Spleen (tissue), 11 donors: ENCODE measurements at regions not wholly inside any gene's neighbourhood (a gene's known extent, or its start where the extent isn't known, plus 50 kb on each side); places are given as distances from the start of the nearest gene placed in this dataset.
"Not testable (repeated sequence)": the region's sequence is repeated elsewhere in the genome, so short reads cannot be mapped to it uniquely, and the experiment has no call there.

Experiments used
- DNase-seq: peaks from one replicate; pipeline ENCODE4 v3.0.0-alpha.2; 2020
- H3K27ac ChIP-seq, 8 donors: fragments of 200-600 bp; sonication (generic) in 7 of 8; 1 replicate in 4 of 8; 2 replicates in 4 of 8; pipeline versions ENCODE4 v1.5.0 to v1.8.0; 2016 to 2021; ENCODE audit warnings: inconsistent platforms in 4 of 8, mild to moderate bottlenecking in 4 of 8, moderate library complexity in 1 of 8
- H3K27me3 ChIP-seq, 7 donors: fragments of 200-600 bp; sonication (generic) in 6 of 7; replicated peaks in 1 of 7; 1 replicate in 4 of 7; 2 replicates in 3 of 7; pipeline versions ENCODE4 v1.5.0 to v1.8.0; 2016 to 2021; ENCODE audit warnings: inconsistent platforms in 3 of 7, mild to moderate bottlenecking in 1 of 7
- H3K36me3 ChIP-seq, 6 donors: fragments of 200-600 bp; sonication (generic) in 5 of 6; 1 replicate in 4 of 6; 2 replicates in 2 of 6; pipeline versions ENCODE4 v1.5.0 to v1.8.0; 2016 to 2021; ENCODE audit warnings: inconsistent platforms in 2 of 6
- H3K4me1 ChIP-seq, 6 donors: fragments of 200-600 bp; sonication (generic) in 5 of 6; 1 replicate in 3 of 6; 2 replicates in 3 of 6; pipeline versions ENCODE4 v1.5.0 to v1.8.0; 2016 to 2021; ENCODE audit warnings: inconsistent platforms in 3 of 6
- H3K4me3 ChIP-seq, 8 donors: fragments of 200-600 bp; sonication (generic) in 7 of 8; 1 replicate in 4 of 8; 2 replicates in 4 of 8; pipeline versions ENCODE4 v1.5.0 to v1.8.0; 2016 to 2021; ENCODE audit warnings: inconsistent platforms in 4 of 8, mild to moderate bottlenecking in 4 of 8, moderate library complexity in 2 of 8
- H3K9me3 ChIP-seq, 8 donors: fragments of 200-600 bp; sonication (generic) in 7 of 8; 1 replicate in 4 of 8; 2 replicates in 4 of 8; pipeline versions ENCODE4 v1.5.0 to v1.8.0; 2016 to 2021; ENCODE audit warnings: inconsistent platforms in 4 of 8
- CTCF ChIP-seq, 11 experiments: fragments of 200-600 bp in 7 of 11; fragments of 450-650 bp in 4 of 11; sonication (generic) in 4 of 11; IDR thresholded peaks in 8 of 11; conservative IDR thresholded peaks in 3 of 11; 1 replicate in 7 of 11; 2 replicates in 4 of 11; pipeline versions ENCODE4 v1.4.0 to v1.8.0; 2016 to 2021; ENCODE audit warnings: antibody characterized with exemption in 11 of 11, inconsistent platforms in 4 of 11, mild to moderate bottlenecking in 1 of 11
- POLR2A ChIP-seq, 3 donors: fragments of 450-650 bp; IDR thresholded peaks; one replicate each; pipeline ENCODE4 v1.5.1; 2017; ENCODE audit warnings: antibody characterized with exemption in 3 of 3, mild to moderate bottlenecking in 1 of 3
- POLR2AphosphoS5 ChIP-seq, 3 donors: sonication (generic); formaldehyde crosslinking; IDR thresholded peaks; one replicate each; pipeline ENCODE4 v1.5.1; 2017; ENCODE audit warnings: antibody characterized with exemption in 3 of 3
- WGBS, 5 donors: extraction: QIAGEN DNeasy Blood & Tissue Kit in 3 of 5; methylation state at CpG; one replicate each; pipeline versions ENCODE4 v1.1.5 to v1.1.7; 2013 to 2018; 5-methylcytosine and 5-hydroxymethylcytosine counted together
- intact Hi-C: fragments of 100-400 bp; cut with DNase I; formaldehyde crosslinking; loops from one replicate; pipeline ENCODE4 v1.15.0; 2023; ENCODE audit warnings: low total_unique reads
- donor health status: healthy with polysubstance abuse.
- donor health status: DM: no; HTN: no; CAD: no; lungs with moderate emphysema.
- donor health status: DM: no; HTN: no; CAD: no.
- donor health status: Bipolar disorder and iron deficiency.
- donor health status: healthy.
- donor health status: DM: no; HTN: no; CAD: no.
- donor health status: DM: yes; HTN: yes; CAD: no.

- no peak for TF ChIP-seq POLR2AphosphoS5 (IDR thresholded peaks at IDR 0.05)
- TF ChIP-seq CTCF (IDR thresholded peaks at IDR 0.05 in 8 of 11, conservative IDR thresholded peaks at IDR 0.05 in 3 of 11) = no peak
- no peak for TF ChIP-seq POLR2A (IDR thresholded peaks at IDR 0.05)
- no peak for DNase-seq
- Histone ChIP-seq H3K27ac (no peak overlapping the region), H3K9me3 (peaks cover 0 to 12% (median under 1%) of the 10 kb centered on the region in 8 donors), H3K4me3 (no peak overlapping the region), H3K4me1 (no peaks in the 10 kb centered on the region), H3K36me3 (no peaks in the 10 kb centered on the region), H3K27me3 (no peaks in the 10 kb centered on the region)
- intact Hi-C loops = no loop called here
- 64 to 93% (median 67%) methylated on average over 1 of the region's 1 CpG for WGBS, 5 donors
Observed at GRCh38 chr1:78743626-78744025, 94.0 kb downstream of the IFI44 start.

- Histone ChIP-seq H3K27me3 (no peaks in the 10 kb centered on the region), H3K4me1 (no peaks in the 10 kb centered on the region), H3K9me3 (no peaks in the 10 kb centered on the region), H3K4me3 (no peak overlapping the region), H3K36me3 (no peaks in the 10 kb centered on the region), H3K27ac (no peak overlapping the region)
- TF ChIP-seq POLR2AphosphoS5 (IDR thresholded peaks at IDR 0.05) (no peak), POLR2A (IDR thresholded peaks at IDR 0.05) (no peak), CTCF (IDR thresholded peaks at IDR 0.05 in 8 of 11, conservative IDR thresholded peaks at IDR 0.05 in 3 of 11) (no peak)
- intact Hi-C loops = no loop called here
- DNase-seq = no peak
Observed at GRCh38 chr1:78745111-78745510, 95.5 kb downstream of the IFI44 start.

- H3K4me1 ChIP-seq, H3K4me3 ChIP-seq, H3K27me3 ChIP-seq, H3K36me3 ChIP-seq, DNase-seq, intact Hi-C loops, H3K27ac ChIP-seq: not testable (repeated sequence)
- H3K9me3 ChIP-seq = peaks cover 0 to 25% (median 0%) of the 10 kb centered on the region in 8 donors
- WGBS, 5 donors = 74 to 91% (median 82%) methylated on average over 2 of the region's 2 CpGs
Observed at GRCh38 chr1:78753679-78754078, 104.0 kb downstream of the IFI44 start.

- H3K27me3 ChIP-seq = no peaks in the 10 kb centered on the region
Observed at GRCh38 chr1:78755986-78756385, 106.4 kb downstream of the IFI44 start.

More at GRCh38 chr1:78755986-78756385, 106.4 kb downstream of the IFI44 start:
- no peaks in the 10 kb centered on the region for H3K36me3 ChIP-seq
- H3K4me1 ChIP-seq = no peaks in the 10 kb centered on the region
- no peak overlapping the region for H3K4me3 ChIP-seq
- no peak overlapping the region for H3K27ac ChIP-seq
- intact Hi-C loops = no loop called here
- H3K9me3 ChIP-seq = peaks cover 0 to 25% (median 0%) of the 10 kb centered on the region in 8 donors
- DNase-seq = no peak
- TF ChIP-seq POLR2AphosphoS5 (IDR thresholded peaks at IDR 0.05) (no peak), POLR2A (IDR thresholded peaks at IDR 0.05) (no peak), CTCF (IDR thresholded peaks at IDR 0.05 in 8 of 11, conservative IDR thresholded peaks at IDR 0.05 in 3 of 11) (no peak)
